GM12878 (cell line): ENCODE measurements at regions not wholly inside any gene's neighbourhood (a gene's known extent, or its start where the extent isn't known, plus 50 kb on each side); places are given as distances from the start of the nearest gene placed in this dataset.

Experiments
- ATF2 ChIP-seq: IDR thresholded peaks from 2 replicates; pipeline ENCODE4 v1.6.1; 2012; ENCODE audit warnings: low read length, inconsistent platforms
- BMI1 ChIP-seq: fragments of 450-650 bp; IDR thresholded peaks from 2 replicates; pipeline ENCODE4 v1.6.1; 2016; ENCODE audit warnings: mild to moderate bottlenecking, moderate library complexity, borderline replicate concordance
- CHD4 ChIP-seq: fragments of 200-600 bp; sonication (generic); IDR thresholded peaks from 2 replicates; pipeline ENCODE4 v1.6.1; 2016; ENCODE audit warnings: mild to moderate bottlenecking
- FOXM1 ChIP-seq: IDR thresholded peaks from 2 replicates; pipeline ENCODE4 v1.6.1; 2012; ENCODE audit warnings: low read depth, mild to moderate bottlenecking, inconsistent platforms, low read length, moderate library complexity
- MAX ChIP-seq: IDR thresholded peaks from 2 replicates; pipeline ENCODE4 v1.6.1; 2012; ENCODE audit warnings: low read depth, low read length, improper control_type of control experiment
- PML ChIP-seq: IDR thresholded peaks from 2 replicates; pipeline ENCODE4 v1.6.1; 2012; ENCODE audit warnings: low read length, inconsistent platforms
- POLR2A ChIP-seq: IDR thresholded peaks from 2 replicates; pipeline ENCODE4 v1.6.1; 2011; ENCODE audit warnings: low read depth, mild to moderate bottlenecking, low read length
- POLR2AphosphoS5 ChIP-seq: IDR thresholded peaks from 2 replicates; pipeline ENCODE4 v1.6.1; 2011; ENCODE audit warnings: mild to moderate bottlenecking, low read length, inconsistent platforms
- SMC3 ChIP-seq: IDR thresholded peaks from 2 replicates; pipeline ENCODE4 v1.6.1; 2011; ENCODE audit warnings: low read length, improper control_type of control experiment, borderline replicate concordance
- TAF1 ChIP-seq: IDR thresholded peaks from 2 replicates; pipeline ENCODE4 v1.6.1; 2011; ENCODE audit warnings: mild to moderate bottlenecking, low read depth, low read length, borderline replicate concordance
- TCF7 ChIP-seq: IDR thresholded peaks from 2 replicates; pipeline ENCODE4 v1.6.1; 2014; ENCODE audit warnings: antibody characterized with exemption, borderline replicate concordance
- ZNF274 ChIP-seq: IDR thresholded peaks from one replicate; pipeline ENCODE4 v1.8.0; 2011; ENCODE audit not compliant: insufficient read length, insufficient read depth
- TF ChIP-seq, protein P1 (sequence below), 3 experiments: IDR thresholded peaks in 2 of 3; conservative IDR thresholded peaks in 1 of 3; 2 replicates each; pipeline ENCODE4 v1.5.1; 2011; ENCODE audit warnings: low read depth in 3 of 3, low read length in 3 of 3, mild to moderate bottlenecking in 3 of 3, control low read depth in 2 of 3, moderate library complexity in 2 of 3, inconsistent platforms in 1 of 3, mixed read lengths in 1 of 3; ENCODE audit not compliant: control insufficient read depth in 2 of 3, insufficient read depth in 1 of 3; ENCODE audit errors: extremely low read depth in 1 of 3

DNA sequence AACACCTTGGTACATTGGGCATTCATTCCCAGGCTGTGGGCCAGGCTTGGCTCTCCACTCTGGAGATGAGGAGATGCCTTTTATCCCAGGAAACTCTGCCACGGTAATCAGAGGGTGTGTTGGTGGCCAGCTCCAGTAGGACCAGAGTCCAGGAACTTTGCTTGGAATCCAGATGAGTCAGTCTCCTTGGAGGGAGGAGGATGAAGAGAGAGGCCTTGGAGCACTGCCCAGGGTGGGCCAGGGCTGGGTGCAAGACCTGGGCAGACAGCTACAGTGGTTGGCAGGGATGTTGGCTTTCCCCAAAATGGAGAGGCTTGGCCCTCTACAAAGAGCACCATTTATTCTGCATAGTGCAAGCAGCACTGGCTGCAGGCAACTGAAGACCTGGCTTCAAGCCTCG is 209.0 kb downstream of the RGS9 start:
- TF ChIP-seq FOXM1 (no peak), POLR2AphosphoS5 (no peak), TCF7 (no peak), ZNF274 (no peak), POLR2A (no peak), ATF2 (no peak), TAF1 (no peak), SMC3 (no peak), MAX (no peak), PML (no peak), BMI1 (no peak), CHD4 (no peak)
- TF ChIP-seq, protein P1, sequence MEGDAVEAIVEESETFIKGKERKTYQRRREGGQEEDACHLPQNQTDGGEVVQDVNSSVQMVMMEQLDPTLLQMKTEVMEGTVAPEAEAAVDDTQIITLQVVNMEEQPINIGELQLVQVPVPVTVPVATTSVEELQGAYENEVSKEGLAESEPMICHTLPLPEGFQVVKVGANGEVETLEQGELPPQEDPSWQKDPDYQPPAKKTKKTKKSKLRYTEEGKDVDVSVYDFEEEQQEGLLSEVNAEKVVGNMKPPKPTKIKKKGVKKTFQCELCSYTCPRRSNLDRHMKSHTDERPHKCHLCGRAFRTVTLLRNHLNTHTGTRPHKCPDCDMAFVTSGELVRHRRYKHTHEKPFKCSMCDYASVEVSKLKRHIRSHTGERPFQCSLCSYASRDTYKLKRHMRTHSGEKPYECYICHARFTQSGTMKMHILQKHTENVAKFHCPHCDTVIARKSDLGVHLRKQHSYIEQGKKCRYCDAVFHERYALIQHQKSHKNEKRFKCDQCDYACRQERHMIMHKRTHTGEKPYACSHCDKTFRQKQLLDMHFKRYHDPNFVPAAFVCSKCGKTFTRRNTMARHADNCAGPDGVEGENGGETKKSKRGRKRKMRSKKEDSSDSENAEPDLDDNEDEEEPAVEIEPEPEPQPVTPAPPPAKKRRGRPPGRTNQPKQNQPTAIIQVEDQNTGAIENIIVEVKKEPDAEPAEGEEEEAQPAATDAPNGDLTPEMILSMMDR (IDR thresholded peaks at IDR 0.05 in 2 of 3, conservative IDR thresholded peaks at IDR 0.05 in 1 of 3; ENCODE audit: control insufficient read depth in 2 of 3, extremely low read depth in 1 of 3, insufficient read depth in 1 of 3, low read depth in 3 of 3, low read length in 3 of 3) = no peak
